Ovary (tissue), 3 donors: ENCODE measurements at regions not wholly inside any gene's neighbourhood (a gene's known extent, or its start where the extent isn't known, plus 50 kb on each side); places are given as distances from the start of the nearest gene placed in this dataset.

Source experiments
- POLR2A ChIP-seq: fragments of 450-650 bp; IDR thresholded peaks from one replicate; pipeline ENCODE4 v1.6.1; 2017; ENCODE audit warnings: antibody characterized with exemption, mild to moderate bottlenecking, moderate library complexity
- TF ChIP-seq, protein P1 (sequence below), 3 donors: fragments of 450-650 bp in 2 of 3; fragments of 200-600 bp in 1 of 3; IDR thresholded peaks; one replicate each; pipeline versions ENCODE4 v1.5.1 to v1.8.0; 2016 to 2022; ENCODE audit warnings: antibody characterized with exemption in 3 of 3, mild to moderate bottlenecking in 1 of 3
- donor health status: DM: no; HTN: no; CAD: no.

DNA sequence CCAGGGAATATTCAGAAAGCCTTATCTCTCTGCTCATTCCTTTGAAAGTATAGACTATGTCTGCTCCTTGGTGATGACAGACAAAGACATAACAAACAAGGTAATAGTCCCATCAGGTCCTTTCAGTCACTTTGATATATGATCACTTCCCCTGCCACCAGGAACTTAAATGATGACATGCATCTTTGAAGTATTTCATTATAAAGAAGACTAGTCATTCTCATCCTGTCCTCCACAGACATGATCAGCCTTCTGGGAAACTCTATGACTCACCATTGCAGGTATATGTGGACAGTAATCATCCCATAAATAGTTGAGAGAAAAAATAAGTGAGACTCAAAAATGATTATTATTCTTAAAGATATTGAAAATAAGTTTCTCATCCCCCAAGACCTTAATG, 117.5 kb upstream of the VCX2 start:
- TF ChIP-seq, protein P1, sequence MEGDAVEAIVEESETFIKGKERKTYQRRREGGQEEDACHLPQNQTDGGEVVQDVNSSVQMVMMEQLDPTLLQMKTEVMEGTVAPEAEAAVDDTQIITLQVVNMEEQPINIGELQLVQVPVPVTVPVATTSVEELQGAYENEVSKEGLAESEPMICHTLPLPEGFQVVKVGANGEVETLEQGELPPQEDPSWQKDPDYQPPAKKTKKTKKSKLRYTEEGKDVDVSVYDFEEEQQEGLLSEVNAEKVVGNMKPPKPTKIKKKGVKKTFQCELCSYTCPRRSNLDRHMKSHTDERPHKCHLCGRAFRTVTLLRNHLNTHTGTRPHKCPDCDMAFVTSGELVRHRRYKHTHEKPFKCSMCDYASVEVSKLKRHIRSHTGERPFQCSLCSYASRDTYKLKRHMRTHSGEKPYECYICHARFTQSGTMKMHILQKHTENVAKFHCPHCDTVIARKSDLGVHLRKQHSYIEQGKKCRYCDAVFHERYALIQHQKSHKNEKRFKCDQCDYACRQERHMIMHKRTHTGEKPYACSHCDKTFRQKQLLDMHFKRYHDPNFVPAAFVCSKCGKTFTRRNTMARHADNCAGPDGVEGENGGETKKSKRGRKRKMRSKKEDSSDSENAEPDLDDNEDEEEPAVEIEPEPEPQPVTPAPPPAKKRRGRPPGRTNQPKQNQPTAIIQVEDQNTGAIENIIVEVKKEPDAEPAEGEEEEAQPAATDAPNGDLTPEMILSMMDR (IDR thresholded peaks at IDR 0.05) = no peak
- TF ChIP-seq POLR2A = no peak
